ENCODE measurements at regions not wholly inside any gene's neighbourhood (a gene's known extent, or its start where the extent isn't known, plus 50 kb on each side); places are given as distances from the start of the nearest gene placed in this dataset.

DNA sequence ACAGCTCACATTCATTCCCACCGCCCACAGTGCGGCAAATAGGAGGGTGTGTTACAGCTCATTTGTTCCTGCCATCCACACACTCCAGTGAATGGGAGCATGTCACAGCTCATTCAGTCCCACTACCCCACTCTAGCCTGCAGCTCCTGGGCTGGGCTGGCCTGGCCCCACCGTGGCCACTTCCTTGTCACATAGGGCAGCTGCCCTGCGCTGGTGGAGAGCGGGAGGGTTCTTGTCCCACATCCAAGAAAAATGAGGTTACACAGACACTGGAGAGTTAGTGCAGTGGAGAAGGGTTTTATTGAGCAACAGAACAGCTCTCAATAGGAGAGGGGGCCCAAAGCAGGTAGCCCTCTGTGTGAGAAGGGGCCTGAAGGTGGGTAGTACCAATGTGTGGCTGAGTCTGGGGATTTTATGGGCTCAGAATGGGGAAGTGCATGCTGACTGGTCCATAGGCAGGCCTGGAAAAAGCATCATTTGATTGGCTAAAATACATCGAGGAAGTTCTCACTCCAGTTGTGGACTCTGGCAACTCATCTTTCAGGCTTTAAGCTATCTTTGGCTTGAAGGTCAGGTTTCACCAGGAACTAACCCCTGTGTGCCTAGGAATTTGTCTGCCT lies 249.7 kb downstream of the ETAA1 start:
- TF ChIP-seq, protein P1, sequence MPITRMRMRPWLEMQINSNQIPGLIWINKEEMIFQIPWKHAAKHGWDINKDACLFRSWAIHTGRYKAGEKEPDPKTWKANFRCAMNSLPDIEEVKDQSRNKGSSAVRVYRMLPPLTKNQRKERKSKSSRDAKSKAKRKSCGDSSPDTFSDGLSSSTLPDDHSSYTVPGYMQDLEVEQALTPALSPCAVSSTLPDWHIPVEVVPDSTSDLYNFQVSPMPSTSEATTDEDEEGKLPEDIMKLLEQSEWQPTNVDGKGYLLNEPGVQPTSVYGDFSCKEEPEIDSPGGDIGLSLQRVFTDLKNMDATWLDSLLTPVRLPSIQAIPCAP (CRISPR knock-in tag; IDR thresholded peaks at IDR 0.05), result no peak
- TF ChIP-seq GABPB1 (CRISPR knock-in tag; IDR thresholded peaks at IDR 0.05), result no peak
- TF ChIP-seq, protein P2, sequence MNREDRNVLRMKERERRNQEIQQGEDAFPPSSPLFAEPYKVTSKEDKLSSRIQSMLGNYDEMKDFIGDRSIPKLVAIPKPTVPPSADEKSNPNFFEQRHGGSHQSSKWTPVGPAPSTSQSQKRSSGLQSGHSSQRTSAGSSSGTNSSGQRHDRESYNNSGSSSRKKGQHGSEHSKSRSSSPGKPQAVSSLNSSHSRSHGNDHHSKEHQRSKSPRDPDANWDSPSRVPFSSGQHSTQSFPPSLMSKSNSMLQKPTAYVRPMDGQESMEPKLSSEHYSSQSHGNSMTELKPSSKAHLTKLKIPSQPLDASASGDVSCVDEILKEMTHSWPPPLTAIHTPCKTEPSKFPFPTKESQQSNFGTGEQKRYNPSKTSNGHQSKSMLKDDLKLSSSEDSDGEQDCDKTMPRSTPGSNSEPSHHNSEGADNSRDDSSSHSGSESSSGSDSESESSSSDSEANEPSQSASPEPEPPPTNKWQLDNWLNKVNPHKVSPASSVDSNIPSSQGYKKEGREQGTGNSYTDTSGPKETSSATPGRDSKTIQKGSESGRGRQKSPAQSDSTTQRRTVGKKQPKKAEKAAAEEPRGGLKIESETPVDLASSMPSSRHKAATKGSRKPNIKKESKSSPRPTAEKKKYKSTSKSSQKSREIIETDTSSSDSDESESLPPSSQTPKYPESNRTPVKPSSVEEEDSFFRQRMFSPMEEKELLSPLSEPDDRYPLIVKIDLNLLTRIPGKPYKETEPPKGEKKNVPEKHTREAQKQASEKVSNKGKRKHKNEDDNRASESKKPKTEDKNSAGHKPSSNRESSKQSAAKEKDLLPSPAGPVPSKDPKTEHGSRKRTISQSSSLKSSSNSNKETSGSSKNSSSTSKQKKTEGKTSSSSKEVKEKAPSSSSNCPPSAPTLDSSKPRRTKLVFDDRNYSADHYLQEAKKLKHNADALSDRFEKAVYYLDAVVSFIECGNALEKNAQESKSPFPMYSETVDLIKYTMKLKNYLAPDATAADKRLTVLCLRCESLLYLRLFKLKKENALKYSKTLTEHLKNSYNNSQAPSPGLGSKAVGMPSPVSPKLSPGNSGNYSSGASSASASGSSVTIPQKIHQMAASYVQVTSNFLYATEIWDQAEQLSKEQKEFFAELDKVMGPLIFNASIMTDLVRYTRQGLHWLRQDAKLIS (CRISPR knock-in tag; IDR thresholded peaks at IDR 0.05; ENCODE audit: borderline replicate concordance), result no peak
- TF ChIP-seq, protein P3, sequence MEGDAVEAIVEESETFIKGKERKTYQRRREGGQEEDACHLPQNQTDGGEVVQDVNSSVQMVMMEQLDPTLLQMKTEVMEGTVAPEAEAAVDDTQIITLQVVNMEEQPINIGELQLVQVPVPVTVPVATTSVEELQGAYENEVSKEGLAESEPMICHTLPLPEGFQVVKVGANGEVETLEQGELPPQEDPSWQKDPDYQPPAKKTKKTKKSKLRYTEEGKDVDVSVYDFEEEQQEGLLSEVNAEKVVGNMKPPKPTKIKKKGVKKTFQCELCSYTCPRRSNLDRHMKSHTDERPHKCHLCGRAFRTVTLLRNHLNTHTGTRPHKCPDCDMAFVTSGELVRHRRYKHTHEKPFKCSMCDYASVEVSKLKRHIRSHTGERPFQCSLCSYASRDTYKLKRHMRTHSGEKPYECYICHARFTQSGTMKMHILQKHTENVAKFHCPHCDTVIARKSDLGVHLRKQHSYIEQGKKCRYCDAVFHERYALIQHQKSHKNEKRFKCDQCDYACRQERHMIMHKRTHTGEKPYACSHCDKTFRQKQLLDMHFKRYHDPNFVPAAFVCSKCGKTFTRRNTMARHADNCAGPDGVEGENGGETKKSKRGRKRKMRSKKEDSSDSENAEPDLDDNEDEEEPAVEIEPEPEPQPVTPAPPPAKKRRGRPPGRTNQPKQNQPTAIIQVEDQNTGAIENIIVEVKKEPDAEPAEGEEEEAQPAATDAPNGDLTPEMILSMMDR (IDR thresholded peaks at IDR 0.05), result no peak
- TF ChIP-seq NR3C1 (CRISPR knock-in tag; conservative IDR thresholded peaks at IDR 0.05; ENCODE audit: low read depth), result no peak
- TF ChIP-seq FOXJ3 (CRISPR knock-in tag; IDR thresholded peaks at IDR 0.05; ENCODE audit: borderline replicate concordance), result no peak
- no peak for TF ChIP-seq ESRRA (CRISPR knock-in tag; IDR thresholded peaks at IDR 0.05; ENCODE audit: borderline replicate concordance)
